ENCODE measurements at regions not wholly inside any gene's neighbourhood (a gene's known extent, or its start where the extent isn't known, plus 50 kb on each side); places are given as distances from the start of the nearest gene placed in this dataset.

- Histone ChIP-seq H3K4me3 (ENCODE audit: low read length in 3 of 3) (no peak overlapping the region), H3K9me3 (ENCODE audit: control insufficient read depth in 2 of 3, insufficient read depth in 1 of 3, low read length in 3 of 3) (no peaks in the 10 kb centered on the region), H3K9ac (ENCODE audit: low read length in 3 of 3) (no peak overlapping the region), H3K27me3 (ENCODE audit: control insufficient read depth, insufficient read depth, low read length) (no peaks in the 10 kb centered on the region), H3K4me1 (ENCODE audit: control insufficient read depth in 2 of 3, insufficient read depth in 2 of 3, low read depth in 1 of 3, low read length in 3 of 3) (peaks cover 3 to 16% (median 12%) of the 10 kb centered on the region in 3 donors), H3K27ac (ENCODE audit: low read depth in 2 of 2, low read length in 2 of 2) (no peak overlapping the region), H3K36me3 (ENCODE audit: control insufficient read depth in 2 of 3, insufficient read depth in 3 of 3, low read length in 3 of 3) (no peaks in the 10 kb centered on the region)
- FAIRE-seq: no peak
- no peak for TF ChIP-seq CTCF (IDR thresholded peaks at IDR 0.05; ENCODE audit: borderline replicate concordance, extremely low read depth, insufficient read depth)
- intact Hi-C loops (cut with DNase I): no loop called here
- no peak for DNase-seq
These were observed 67.2 kb upstream of the CD180 start for GRCh38 chr5:67263656-67264408.

GRCh38 chr5:67262956-67263355 lies 66.4 kb upstream of the CD180 start:
- intact Hi-C loops (cut with DNase I): no loop called here
- no peak for DNase-seq
- no peak overlapping the region for H3K27ac ChIP-seq (ENCODE audit: low read depth in 2 of 2, low read length in 2 of 2)
- no peaks in the 10 kb centered on the region for H3K36me3 ChIP-seq (ENCODE audit: control insufficient read depth in 2 of 3, insufficient read depth in 3 of 3, low read length in 3 of 3)
- H3K4me3 ChIP-seq (ENCODE audit: low read length in 3 of 3): no peak overlapping the region
- H3K27me3 ChIP-seq (ENCODE audit: control insufficient read depth, insufficient read depth, low read length): no peaks in the 10 kb centered on the region
- TF ChIP-seq CTCF (IDR thresholded peaks at IDR 0.05; ENCODE audit: borderline replicate concordance, extremely low read depth, insufficient read depth): no peak
- peaks cover 3 to 11% (median 8%) of the 10 kb centered on the region in 3 donors for H3K4me1 ChIP-seq (ENCODE audit: control insufficient read depth in 2 of 3, insufficient read depth in 2 of 3, low read depth in 1 of 3, low read length in 3 of 3)
- FAIRE-seq: no peak
- no peaks in the 10 kb centered on the region for H3K9me3 ChIP-seq (ENCODE audit: control insufficient read depth in 2 of 3, insufficient read depth in 1 of 3, low read length in 3 of 3)
- no peak overlapping the region for H3K9ac ChIP-seq (ENCODE audit: low read length in 3 of 3)

- H3K4me3 ChIP-seq (ENCODE audit: low read length in 3 of 3): no peak overlapping the region
- no peak for FAIRE-seq
- H3K27me3 ChIP-seq (ENCODE audit: control insufficient read depth, insufficient read depth, low read length): no peaks in the 10 kb centered on the region
- peaks cover under 1 to 3% (median 1%) of the 10 kb centered on the region in 3 donors for H3K4me1 ChIP-seq (ENCODE audit: control insufficient read depth in 2 of 3, insufficient read depth in 2 of 3, low read depth in 1 of 3, low read length in 3 of 3)
- DNase-seq: no peak
- no peak for TF ChIP-seq CTCF (IDR thresholded peaks at IDR 0.05; ENCODE audit: borderline replicate concordance, extremely low read depth, insufficient read depth)
- H3K9me3 ChIP-seq (ENCODE audit: control insufficient read depth in 2 of 3, insufficient read depth in 1 of 3, low read length in 3 of 3): no peaks in the 10 kb centered on the region
- H3K36me3 ChIP-seq (ENCODE audit: control insufficient read depth in 2 of 3, insufficient read depth in 3 of 3, low read length in 3 of 3): no peaks in the 10 kb centered on the region
- H3K9ac ChIP-seq (ENCODE audit: low read length in 3 of 3): no peak overlapping the region
- no peak overlapping the region for H3K27ac ChIP-seq (ENCODE audit: low read depth in 2 of 2, low read length in 2 of 2)
- intact Hi-C loops (cut with DNase I): no loop called here
These were observed 65.6 kb upstream of the CD180 start for GRCh38 chr5:67262206-67262605.

Data from kidney (tissue), 13 donors.